ENCODE measurements at regions not wholly inside any gene's neighbourhood (a gene's known extent, or its start where the extent isn't known, plus 50 kb on each side); places are given as distances from the start of the nearest gene placed in this dataset.

- TF ChIP-seq CTCF (IDR thresholded peaks at IDR 0.05), result no peak
- TF ChIP-seq POLR2A (IDR thresholded peaks at IDR 0.05), result no peak
Observed at GRCh38 chr1:189790335-189790734, 687.3 kb downstream of the BRINP3 start.
